GM23338 (cell line): ENCODE measurements at regions not wholly inside any gene's neighbourhood (a gene's known extent, or its start where the extent isn't known, plus 50 kb on each side); places are given as distances from the start of the nearest gene placed in this dataset.

Experiments
- EZH2 ChIP-seq: fragments of 200-600 bp; sonication (generic); IDR thresholded peaks from one replicate; pipeline ENCODE4 v1.8.0; 2017; ENCODE audit warnings: antibody characterized with exemption, mild to moderate bottlenecking, low read depth; ENCODE audit not compliant: unreplicated experiment
- TF ChIP-seq, protein P1 (sequence below), 2 experiments: fragments of 200-600 bp in 1 of 2; sonication (generic) in 1 of 2; conservative IDR thresholded peaks; 2 replicates each; pipeline versions ENCODE4 v1.5.1 to v1.6.1; 2016 to 2017; ENCODE audit warnings: antibody characterized with exemption in 2 of 2, low read depth in 2 of 2, mild to moderate bottlenecking in 2 of 2, moderate library complexity in 1 of 2
- TF ChIP-seq, protein P2 (sequence below): IDR thresholded peaks from 2 replicates; pipeline ENCODE4 v1.6.1; 2016; ENCODE audit warnings: antibody characterized with exemption

DNA sequence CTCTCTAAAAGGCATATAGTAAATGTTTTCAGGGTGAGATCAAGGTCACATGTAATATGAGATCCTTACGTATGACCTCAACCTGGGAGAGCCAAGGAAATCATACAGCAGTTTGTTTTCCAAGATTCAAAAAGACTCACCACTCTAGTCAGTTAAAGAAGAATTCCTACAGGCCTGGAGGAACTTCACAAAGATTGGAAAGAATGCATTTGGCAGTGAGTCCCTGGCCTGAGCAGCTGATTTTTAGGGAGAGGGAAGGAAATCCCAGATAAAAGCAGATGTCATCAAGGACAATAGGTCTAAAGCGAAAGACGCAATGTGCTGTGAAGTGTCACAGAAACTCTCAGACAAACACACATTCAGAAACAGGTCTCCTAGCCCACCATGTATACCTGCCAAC lies 424.0 kb upstream of the ZNF462 start:
- no peak for TF ChIP-seq EZH2
- TF ChIP-seq, protein P1, sequence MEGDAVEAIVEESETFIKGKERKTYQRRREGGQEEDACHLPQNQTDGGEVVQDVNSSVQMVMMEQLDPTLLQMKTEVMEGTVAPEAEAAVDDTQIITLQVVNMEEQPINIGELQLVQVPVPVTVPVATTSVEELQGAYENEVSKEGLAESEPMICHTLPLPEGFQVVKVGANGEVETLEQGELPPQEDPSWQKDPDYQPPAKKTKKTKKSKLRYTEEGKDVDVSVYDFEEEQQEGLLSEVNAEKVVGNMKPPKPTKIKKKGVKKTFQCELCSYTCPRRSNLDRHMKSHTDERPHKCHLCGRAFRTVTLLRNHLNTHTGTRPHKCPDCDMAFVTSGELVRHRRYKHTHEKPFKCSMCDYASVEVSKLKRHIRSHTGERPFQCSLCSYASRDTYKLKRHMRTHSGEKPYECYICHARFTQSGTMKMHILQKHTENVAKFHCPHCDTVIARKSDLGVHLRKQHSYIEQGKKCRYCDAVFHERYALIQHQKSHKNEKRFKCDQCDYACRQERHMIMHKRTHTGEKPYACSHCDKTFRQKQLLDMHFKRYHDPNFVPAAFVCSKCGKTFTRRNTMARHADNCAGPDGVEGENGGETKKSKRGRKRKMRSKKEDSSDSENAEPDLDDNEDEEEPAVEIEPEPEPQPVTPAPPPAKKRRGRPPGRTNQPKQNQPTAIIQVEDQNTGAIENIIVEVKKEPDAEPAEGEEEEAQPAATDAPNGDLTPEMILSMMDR (conservative IDR thresholded peaks at IDR 0.05; ENCODE audit: low read depth in 2 of 2), result no peak
- TF ChIP-seq, protein P2, sequence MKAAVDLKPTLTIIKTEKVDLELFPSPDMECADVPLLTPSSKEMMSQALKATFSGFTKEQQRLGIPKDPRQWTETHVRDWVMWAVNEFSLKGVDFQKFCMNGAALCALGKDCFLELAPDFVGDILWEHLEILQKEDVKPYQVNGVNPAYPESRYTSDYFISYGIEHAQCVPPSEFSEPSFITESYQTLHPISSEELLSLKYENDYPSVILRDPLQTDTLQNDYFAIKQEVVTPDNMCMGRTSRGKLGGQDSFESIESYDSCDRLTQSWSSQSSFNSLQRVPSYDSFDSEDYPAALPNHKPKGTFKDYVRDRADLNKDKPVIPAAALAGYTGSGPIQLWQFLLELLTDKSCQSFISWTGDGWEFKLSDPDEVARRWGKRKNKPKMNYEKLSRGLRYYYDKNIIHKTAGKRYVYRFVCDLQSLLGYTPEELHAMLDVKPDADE, result no peak
